H1 (cell line): ENCODE measurements at regions not wholly inside any gene's neighbourhood (a gene's known extent, or its start where the extent isn't known, plus 50 kb on each side); places are given as distances from the start of the nearest gene placed in this dataset.

ENCODE experiments used
- CTCF ChIA-PET: fragments of 300-600 bp; sonication (Branson Sonifier 250); formaldehyde crosslinking; loops from one replicate; lab custom pipeline; 2021; ENCODE audit not compliant: partially characterized antibody; lab: Charles Lee
- POLR2A ChIA-PET: fragments of 300-600 bp; sonication (Branson Sonifier 250); formaldehyde crosslinking; loops from one replicate; lab custom pipeline; 2021; ENCODE audit warnings: inconsistent platforms; ENCODE audit not compliant: partially characterized antibody; lab: Charles Lee
- DNase-seq, 2 experiments: peaks; one replicate each; pipeline versions ENCODE4 v3.0.0 to v3.0.0-alpha.2; 2010 to 2022; ENCODE audit warnings: low spot score in 2 of 2, low read depth in 1 of 2, mixed read lengths in 1 of 2
- FAIRE-seq: peaks from 2 replicates; lab custom pipeline; 2011; peaks lifted over from hg19 to GRCh38; lab: Jason Lieb, UNC
- H2AFZ ChIP-seq: 2 replicates; pipeline ENCODE4 v1.8.1; 2012; ENCODE audit warnings: low read length, inconsistent platforms
- H2AK5ac ChIP-seq: 2 replicates; pipeline ENCODE4 v1.6.1; 2013; ENCODE audit warnings: low read depth, low read length
- H2BK120ac ChIP-seq: replicated peaks from 2 replicates; pipeline ENCODE3; 2013; ENCODE audit warnings: low read depth, low read length, inconsistent platforms
- H2BK12ac ChIP-seq: 2 replicates; pipeline ENCODE4 v1.6.1; 2013; ENCODE audit warnings: low read depth, low read length
- H2BK15ac ChIP-seq: 2 replicates; pipeline ENCODE4 v1.6.1; 2013; ENCODE audit warnings: low read length
- H2BK20ac ChIP-seq: 2 replicates; pipeline ENCODE4 v1.6.1; 2013; ENCODE audit warnings: low read length
- H2BK5ac ChIP-seq: 2 replicates; pipeline ENCODE4 v1.6.1; 2013; ENCODE audit warnings: low read depth, low read length
- H3K14ac ChIP-seq: 2 replicates; pipeline ENCODE4 v1.6.1; 2013; ENCODE audit warnings: inconsistent platforms; ENCODE audit not compliant: insufficient read length
- H3K18ac ChIP-seq: 2 replicates; pipeline ENCODE4 v1.6.1; 2013; ENCODE audit warnings: low read length; ENCODE audit errors: extremely low read depth
- H3K23ac ChIP-seq: 2 replicates; pipeline ENCODE4 v1.6.1; 2013; ENCODE audit warnings: inconsistent platforms; ENCODE audit not compliant: insufficient read length
- H3K23me2 ChIP-seq: 2 replicates; pipeline ENCODE4 v1.6.1; 2013; ENCODE audit warnings: low read depth, low read length
- H3K27ac ChIP-seq: 2 replicates; pipeline ENCODE4 v1.6.1; 2011; ENCODE audit warnings: low read depth, low read length, inconsistent platforms
- H3K27me3 ChIP-seq, 4 experiments: replicated peaks in 1 of 4; 1 replicate in 1 of 4; 2 replicates in 3 of 4; pipeline versions ENCODE4 v1.6.1 to v1.8.1; 2011 to 2013; ENCODE audit warnings: low read length in 3 of 4, mild to moderate bottlenecking in 3 of 4, inconsistent platforms in 2 of 4, mixed read lengths in 2 of 4, moderate library complexity in 1 of 4; ENCODE audit not compliant: control insufficient read depth in 3 of 4, insufficient read depth in 3 of 4; ENCODE audit errors: extremely low read depth in 1 of 4
- H3K36me3 ChIP-seq, 4 experiments: 2 replicates each; pipeline versions ENCODE4 v1.6.1 to v1.8.1; 2011 to 2013; ENCODE audit warnings: mild to moderate bottlenecking in 4 of 4, low read length in 3 of 4, moderate library complexity in 2 of 4, control low read depth in 1 of 4, inconsistent platforms in 1 of 4; ENCODE audit not compliant: insufficient read depth in 4 of 4, control insufficient read depth in 2 of 4
- H3K4ac ChIP-seq: replicated peaks from 2 replicates; pipeline ENCODE3; 2013; ENCODE audit warnings: low read length, low read depth, mixed read lengths, inconsistent platforms; ENCODE audit not compliant: insufficient read length
- H3K4me1 ChIP-seq, 4 experiments: replicated peaks in 1 of 4; 1 replicate in 1 of 4; 2 replicates in 3 of 4; pipeline versions ENCODE4 v1.6.1 to v1.8.1; 2011 to 2013; ENCODE audit warnings: low read length in 3 of 4, inconsistent platforms in 2 of 4, mixed read lengths in 1 of 4; ENCODE audit not compliant: insufficient read depth in 4 of 4, control insufficient read depth in 3 of 4
- H3K4me2 ChIP-seq, 2 experiments: 2 replicates each; pipeline versions ENCODE4 v1.6.1 to v1.8.1; 2011 to 2013; ENCODE audit warnings: low read depth in 2 of 2, low read length in 2 of 2, control low read depth in 1 of 2, inconsistent platforms in 1 of 2, mild to moderate bottlenecking in 1 of 2; ENCODE audit not compliant: insufficient read depth in 1 of 2
- H3K4me3 ChIP-seq, 4 experiments: fragments of 200-600, 300-600 bp in 1 of 4; sonication (generic), shearing (Covaris generic), sonication (Bioruptor Twin) in 1 of 4; 2 replicates each; pipeline versions ENCODE4 v1.5.1 to v1.8.1; 2011 to 2016; ENCODE audit warnings: low read length in 4 of 4, low read depth in 3 of 4, control low read depth in 2 of 4, inconsistent platforms in 2 of 4, mild to moderate bottlenecking in 2 of 4, mixed read lengths in 1 of 4, moderate library complexity in 1 of 4; ENCODE audit not compliant: insufficient read depth in 2 of 4; ENCODE audit errors: extremely low read depth in 1 of 4
- H3K56ac ChIP-seq: replicated peaks from 2 replicates; pipeline ENCODE3; 2013; ENCODE audit warnings: low read depth, mild to moderate bottlenecking, mixed read lengths, low read length, inconsistent platforms; ENCODE audit not compliant: insufficient read length
- H3K79me1 ChIP-seq: 2 replicates; pipeline ENCODE4 v1.6.1; 2013; ENCODE audit warnings: low read depth, low read length, control low read depth
- H3K79me2 ChIP-seq, 2 experiments: 2 replicates each; pipeline versions ENCODE4 v1.6.1 to v1.8.1; 2012 to 2013; ENCODE audit warnings: low read length in 2 of 2, mild to moderate bottlenecking in 2 of 2, inconsistent platforms in 1 of 2; ENCODE audit not compliant: insufficient read depth in 2 of 2, control insufficient read depth in 1 of 2
- H3K9ac ChIP-seq, 4 experiments: replicated peaks in 1 of 4; 1 replicate in 1 of 4; 2 replicates in 3 of 4; pipeline versions ENCODE4 v1.6.1 to v1.8.1; 2011 to 2013; ENCODE audit warnings: low read depth in 3 of 4, low read length in 3 of 4, control low read depth in 2 of 4, mild to moderate bottlenecking in 2 of 4, moderate library complexity in 2 of 4, inconsistent platforms in 1 of 4; ENCODE audit errors: extremely low read depth in 1 of 4
- H3K9me3 ChIP-seq, 2 experiments: 2 replicates each; pipeline versions ENCODE4 v1.6.1 to v1.8.1; 2012 to 2013; ENCODE audit warnings: mild to moderate bottlenecking in 2 of 2, moderate library complexity in 2 of 2, control low read depth in 1 of 2, inconsistent platforms in 1 of 2, low read depth in 1 of 2, low read length in 1 of 2, mixed read lengths in 1 of 2; ENCODE audit not compliant: insufficient read depth in 2 of 2
- H4K20me1 ChIP-seq, 2 experiments: replicated peaks in 1 of 2; 2 replicates each; pipeline versions ENCODE3 to v1.8.1; 2011 to 2013; ENCODE audit warnings: inconsistent platforms in 2 of 2, low read length in 2 of 2, mild to moderate bottlenecking in 1 of 2; ENCODE audit not compliant: insufficient read depth in 2 of 2, control insufficient read depth in 1 of 2
- H4K5ac ChIP-seq: 2 replicates; pipeline ENCODE4 v1.6.1; 2013; ENCODE audit warnings: low read length, low read depth, mixed read lengths, inconsistent platforms; ENCODE audit not compliant: insufficient read length
- H4K8ac ChIP-seq: 2 replicates; pipeline ENCODE4 v1.8.0; 2013; ENCODE audit warnings: mild to moderate bottlenecking, moderate library complexity, low read length, inconsistent platforms; ENCODE audit not compliant: insufficient read depth; ENCODE audit errors: extremely low read depth
- H4K91ac ChIP-seq: replicated peaks from 2 replicates; pipeline ENCODE3; 2013; ENCODE audit warnings: low read length, mixed read lengths, inconsistent platforms; ENCODE audit not compliant: insufficient read length
- ATF3 ChIP-seq: IDR thresholded peaks from 2 replicates; pipeline ENCODE4 v1.6.1; 2011; ENCODE audit warnings: low read depth, mild to moderate bottlenecking, low read length; ENCODE audit not compliant: insufficient read depth
- BRCA1 ChIP-seq: IDR thresholded peaks from 2 replicates; pipeline ENCODE4 v1.6.1; 2012; ENCODE audit warnings: low read depth, low read length, improper control_type of control experiment
- CEBPB ChIP-seq: IDR thresholded peaks from 2 replicates; pipeline ENCODE4 v1.6.1; 2012; ENCODE audit warnings: low read depth, low read length
- CTBP2 ChIP-seq: IDR thresholded peaks from 2 replicates; pipeline ENCODE4 v1.7.0; 2011; ENCODE audit warnings: borderline replicate concordance, mild to moderate bottlenecking, moderate library complexity, mixed read lengths, low read length; ENCODE audit not compliant: insufficient read depth, insufficient read length
- GABPA ChIP-seq: IDR thresholded peaks from 2 replicates; pipeline ENCODE4 v1.6.1; 2011; ENCODE audit warnings: mild to moderate bottlenecking, low read length, moderate library complexity, borderline replicate concordance; ENCODE audit not compliant: insufficient read depth
- JUN ChIP-seq: IDR thresholded peaks from 2 replicates; pipeline ENCODE4 v1.6.1; 2011; ENCODE audit warnings: low read depth, mild to moderate bottlenecking, improper control_type of control experiment, low read length
- KDM4A ChIP-seq: IDR thresholded peaks from one replicate; pipeline ENCODE4 v1.7.1; 2012; ENCODE audit warnings: low read depth, mild to moderate bottlenecking, moderate library complexity, low read length, inconsistent platforms; ENCODE audit not compliant: severe bottlenecking
- MAX ChIP-seq: IDR thresholded peaks from 2 replicates; pipeline ENCODE4 v1.6.1; 2012; ENCODE audit warnings: inconsistent platforms
- NRF1 ChIP-seq: IDR thresholded peaks from 2 replicates; pipeline ENCODE4 v1.6.1; 2011; ENCODE audit warnings: mild to moderate bottlenecking, low read depth, low read length, improper control_type of control experiment
- RFX5 ChIP-seq: IDR thresholded peaks from 2 replicates; pipeline ENCODE4 v1.6.1; 2011; ENCODE audit warnings: low read depth, low read length, improper control_type of control experiment, borderline replicate concordance
- SP2 ChIP-seq: IDR thresholded peaks from 2 replicates; pipeline ENCODE4 v1.6.1; 2012; ENCODE audit warnings: mild to moderate bottlenecking, low read length, inconsistent platforms
- SUZ12 ChIP-seq: fragments of 200-600 bp; sonication (generic); IDR thresholded peaks from 2 replicates; pipeline ENCODE4 v1.6.1; 2012; ENCODE audit warnings: mild to moderate bottlenecking, inconsistent platforms, low read length, moderate library complexity, mixed read lengths
- TAF1 ChIP-seq: IDR thresholded peaks from 2 replicates; pipeline ENCODE4 v1.6.1; 2011; ENCODE audit warnings: mild to moderate bottlenecking, low read depth, low read length
- TCF12 ChIP-seq: IDR thresholded peaks from 2 replicates; pipeline ENCODE4 v1.6.1; 2011; ENCODE audit warnings: low read depth, mild to moderate bottlenecking, low read length
- YY1 ChIP-seq: IDR thresholded peaks from 2 replicates; pipeline ENCODE4 v1.6.1; 2011; ENCODE audit warnings: low read depth, mild to moderate bottlenecking, low read length
- WGBS, 2 experiments: shearing (Covaris generic) in 1 of 2; methylation state at CpG; one replicate each; pipeline versions ENCODE4 v1.1.6 to v1.1.7; 2013 to 2015; ENCODE audit warnings: low lambda C conversion rate in 2 of 2, mixed read lengths in 2 of 2, inconsistent platforms in 1 of 2, low coverage in 1 of 2, missing lambda C conversion rate in 1 of 2; ENCODE audit not compliant: insufficient replicate concordance in 2 of 2, insufficient coverage in 1 of 2, insufficient read length in 1 of 2; ENCODE audit errors: extremely low coverage in 1 of 2, missing lambda C conversion rate in 1 of 2; 5-methylcytosine and 5-hydroxymethylcytosine counted together

GRCh38 chr7:50216626-50217025 is 87.9 kb upstream of the IKZF1 start:
- Histone ChIP-seq H2BK12ac (no peak overlapping the region), H3K9ac (no peak overlapping the region), H2BK15ac (no peak overlapping the region), H4K91ac (no peak overlapping the region), H3K23me2 (no peaks in the 10 kb centered on the region), H3K4ac (no peak overlapping the region), H3K36me3 (no peaks in the 10 kb centered on the region), H2BK120ac (no peak overlapping the region), H3K27ac (no peak overlapping the region), H2BK20ac (no peak overlapping the region), H3K4me3 (no peak overlapping the region), H3K79me2 (no peaks in the 10 kb centered on the region), H3K23ac (no peak overlapping the region), H4K20me1 (no peaks in the 10 kb centered on the region), H3K4me2 (no peak overlapping the region), H3K14ac (no peak overlapping the region), H2AK5ac (no peak overlapping the region), H2AFZ (no peak overlapping the region), H3K79me1 (no peaks in the 10 kb centered on the region), H3K4me1 (no peaks in the 10 kb centered on the region), H4K8ac (no peak overlapping the region), H4K5ac (no peak overlapping the region), H3K9me3 (no peaks in the 10 kb centered on the region), H3K56ac (no peak overlapping the region), H3K18ac (no peak overlapping the region), H2BK5ac (no peak overlapping the region), H3K27me3 (no peaks in the 10 kb centered on the region)
- WGBS, 2 experiments = 89% methylated on average over 5 of the region's 5 CpGs; no CpG with 5 or more reads in 1 of the 2 experiments
- FAIRE-seq (no peak), DNase-seq (no peak)
- POLR2A ChIA-PET = no interaction called here
- CTCF ChIA-PET = no interaction called here
- TF ChIP-seq SP2 = no peak
- no peak for TF ChIP-seq GABPA
- no peak for TF ChIP-seq YY1
- no peak for TF ChIP-seq NRF1
- no peak for TF ChIP-seq SUZ12
- TF ChIP-seq CEBPB = no peak
- TF ChIP-seq TAF1 = no peak
- no peak for TF ChIP-seq CTBP2
- no peak for TF ChIP-seq MAX
- no peak for TF ChIP-seq BRCA1
- no peak for TF ChIP-seq RFX5
- TF ChIP-seq JUN = no peak
- TF ChIP-seq TCF12 = no peak
- TF ChIP-seq KDM4A = no peak
- TF ChIP-seq ATF3 = no peak
